GM18520 (cell line): ENCODE measurements at regions not wholly inside any gene's neighbourhood (a gene's known extent, or its start where the extent isn't known, plus 50 kb on each side); places are given as distances from the start of the nearest gene placed in this dataset.

Experiments used
- ATAC-seq: cut with Tn5 transposase; IDR thresholded peaks from one replicate; pipeline ENCODE4 v1.9.1; 2021; ENCODE audit not compliant: unreplicated experiment

GRCh38 chr6:51382847-51383246 is 564.2 kb downstream of the TFAP2B start:
- no peak for ATAC-seq

- ATAC-seq, result no peak
Measured at GRCh38 chr6:51384736-51385135, 566.1 kb downstream of the TFAP2B start.

- ATAC-seq, result no peak
Measured at GRCh38 chr6:51386347-51386836, 567.7 kb downstream of the TFAP2B start.

- ATAC-seq, result no peak
Measured at GRCh38 chr6:51387907-51388306, 569.2 kb downstream of the TFAP2B start.

GRCh38 chr6:51394061-51394460 is 575.4 kb downstream of the TFAP2B start:
- ATAC-seq, result no peak

- peak; percentile 36 for ATAC-seq
Measured at GRCh38 chr6:51396583-51396982, 577.9 kb downstream of the TFAP2B start.

- peak; percentile 73 for ATAC-seq
Measured at GRCh38 chr6:51398064-51398705, 579.5 kb downstream of the TFAP2B start.

- ATAC-seq, result peak; percentile 31
Measured at GRCh38 chr6:51398793-51399192, 580.1 kb downstream of the TFAP2B start.

- ATAC-seq, result no peak
Measured at GRCh38 chr6:51410453-51410852, 591.8 kb downstream of the TFAP2B start.

- no peak for ATAC-seq
Measured at GRCh38 chr6:51411496-51412125, 592.9 kb downstream of the TFAP2B start.

GRCh38 chr6:51414361-51414760 is 595.7 kb downstream of the TFAP2B start:
- no peak for ATAC-seq

GRCh38 chr6:51415501-51415900 is 596.8 kb downstream of the TFAP2B start:
- ATAC-seq, result no peak

GRCh38 chr6:51429017-51429712 is 610.5 kb downstream of the TFAP2B start:
- ATAC-seq, result no peak

GRCh38 chr6:51430589-51430988 is 611.9 kb downstream of the TFAP2B start:
- no peak for ATAC-seq

GRCh38 chr6:51432481-51432880 is 613.8 kb downstream of the TFAP2B start:
- no peak for ATAC-seq

- ATAC-seq, result no peak
Measured at GRCh38 chr6:51450248-51450957, 631.7 kb downstream of the TFAP2B start.

- ATAC-seq, result no peak
Measured at GRCh38 chr6:51450958-51451357, 632.3 kb downstream of the TFAP2B start.

GRCh38 chr6:51456282-51456681 is 631.1 kb downstream of the PKHD1 start:
- no peak for ATAC-seq

- ATAC-seq, result peak; percentile 96
Measured at GRCh38 chr6:51459958-51460357, 627.5 kb downstream of the PKHD1 start.

- ATAC-seq, result no peak
Measured at GRCh38 chr6:51462896-51463295, 624.5 kb downstream of the PKHD1 start.

GRCh38 chr6:51463321-51463720 is 624.1 kb downstream of the PKHD1 start:
- ATAC-seq, result no peak
